ENCODE measurements at regions not wholly inside any gene's neighbourhood (a gene's known extent, or its start where the extent isn't known, plus 50 kb on each side); places are given as distances from the start of the nearest gene placed in this dataset.

DNA sequence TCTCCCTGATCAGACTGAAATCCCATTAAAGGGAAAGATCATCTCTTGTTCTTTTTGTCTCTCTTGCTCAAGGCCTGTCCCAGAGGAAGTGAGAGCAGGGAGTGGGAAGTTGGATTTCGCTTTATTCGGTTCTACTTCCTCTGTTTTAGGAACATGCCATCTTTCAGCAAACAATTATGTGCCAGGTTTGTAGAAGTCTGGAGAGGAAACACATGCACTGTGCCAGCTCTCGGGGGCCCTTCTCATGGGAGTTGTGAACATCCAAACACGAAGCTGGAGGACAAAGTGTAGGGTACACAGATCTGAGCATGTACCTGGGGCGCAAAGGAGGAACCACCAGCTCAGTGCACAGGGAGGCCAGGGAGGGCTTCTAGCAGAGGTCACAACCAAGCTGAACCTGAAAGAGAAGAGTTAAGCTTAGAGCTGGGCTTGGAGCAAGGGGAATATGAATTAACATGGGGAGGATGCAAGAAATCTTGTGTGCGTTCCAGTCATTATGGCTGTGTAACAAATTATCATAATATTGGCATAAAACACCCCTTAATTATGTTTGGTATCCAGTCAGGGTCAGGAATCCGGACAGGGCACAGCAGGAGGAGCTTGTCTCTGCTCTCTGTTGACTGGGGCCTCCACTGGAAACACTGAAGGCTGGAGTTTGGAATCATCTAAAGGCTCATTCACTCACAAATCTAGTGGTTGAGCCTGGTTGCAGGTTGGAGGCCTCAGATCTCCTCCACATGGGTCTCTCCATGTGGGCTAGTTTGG, 128.6 kb downstream of the ZFP36L2 start:
- TF ChIP-seq EZH2 (IDR thresholded peaks at IDR 0.05; ENCODE audit: low read length) = no peak
- TF ChIP-seq, protein P1, sequence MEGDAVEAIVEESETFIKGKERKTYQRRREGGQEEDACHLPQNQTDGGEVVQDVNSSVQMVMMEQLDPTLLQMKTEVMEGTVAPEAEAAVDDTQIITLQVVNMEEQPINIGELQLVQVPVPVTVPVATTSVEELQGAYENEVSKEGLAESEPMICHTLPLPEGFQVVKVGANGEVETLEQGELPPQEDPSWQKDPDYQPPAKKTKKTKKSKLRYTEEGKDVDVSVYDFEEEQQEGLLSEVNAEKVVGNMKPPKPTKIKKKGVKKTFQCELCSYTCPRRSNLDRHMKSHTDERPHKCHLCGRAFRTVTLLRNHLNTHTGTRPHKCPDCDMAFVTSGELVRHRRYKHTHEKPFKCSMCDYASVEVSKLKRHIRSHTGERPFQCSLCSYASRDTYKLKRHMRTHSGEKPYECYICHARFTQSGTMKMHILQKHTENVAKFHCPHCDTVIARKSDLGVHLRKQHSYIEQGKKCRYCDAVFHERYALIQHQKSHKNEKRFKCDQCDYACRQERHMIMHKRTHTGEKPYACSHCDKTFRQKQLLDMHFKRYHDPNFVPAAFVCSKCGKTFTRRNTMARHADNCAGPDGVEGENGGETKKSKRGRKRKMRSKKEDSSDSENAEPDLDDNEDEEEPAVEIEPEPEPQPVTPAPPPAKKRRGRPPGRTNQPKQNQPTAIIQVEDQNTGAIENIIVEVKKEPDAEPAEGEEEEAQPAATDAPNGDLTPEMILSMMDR (optimal IDR thresholded peaks at IDR 0.05 in 1 of 3, IDR thresholded peaks at IDR 0.05 in 1 of 3, conservative IDR thresholded peaks at IDR 0.05 in 1 of 3; ENCODE audit: extremely low read depth in 1 of 3, insufficient read depth in 2 of 3, low read length in 3 of 3) = no peak
- no peak for FAIRE-seq
- Histone ChIP-seq H3K9me3 (ENCODE audit: control insufficient read depth, low read depth, low read length) (no peaks in the 10 kb centered on the region), H3K4me1 (ENCODE audit: control insufficient read depth, extremely low read depth, insufficient read depth, low read length) (peaks cover 6% of the 10 kb centered on the region), H3K4me3 (ENCODE audit: control insufficient read depth in 2 of 3, extremely low read depth in 1 of 3, insufficient read depth in 2 of 3, low read depth in 1 of 3, low read length in 3 of 3) (no peak overlapping the region), H4K20me1 (ENCODE audit: control insufficient read depth, extremely low read depth, insufficient read depth, low read length) (no peaks in the 10 kb centered on the region), H2AFZ (ENCODE audit: control insufficient read depth, low read length) (no peak overlapping the region), H3K79me2 (ENCODE audit: control insufficient read depth, insufficient read depth, low read length) (no peaks in the 10 kb centered on the region), H3K9me1 (ENCODE audit: control insufficient read depth, extremely low read depth, insufficient read depth, low read length) (no peaks in the 10 kb centered on the region), H3K27me3 (ENCODE audit: control insufficient read depth, extremely low read depth, insufficient read depth, low read length) (no peaks in the 10 kb centered on the region), H3K4me2 (ENCODE audit: control insufficient read depth, extremely low read depth, insufficient read depth, low read depth, low read length) (no peak overlapping the region), H3K9ac (ENCODE audit: control insufficient read depth, extremely low read depth, insufficient read depth, low read length) (no peak overlapping the region), H3K36me3 (ENCODE audit: control insufficient read depth in 2 of 2, extremely low read depth in 1 of 2, insufficient read depth in 2 of 2, low read length in 2 of 2) (no peaks in the 10 kb centered on the region), H3K27ac (ENCODE audit: control insufficient read depth, insufficient read depth, low read length) (no peak overlapping the region)
- no peak for DNase-seq (ENCODE audit: low read depth, low spot score)
- dilution Hi-C loops (cut with MboI; ENCODE audit: extremely low pct_ligation_motif_present, low sequenced_read_pairs) = no loop called here

DNA sequence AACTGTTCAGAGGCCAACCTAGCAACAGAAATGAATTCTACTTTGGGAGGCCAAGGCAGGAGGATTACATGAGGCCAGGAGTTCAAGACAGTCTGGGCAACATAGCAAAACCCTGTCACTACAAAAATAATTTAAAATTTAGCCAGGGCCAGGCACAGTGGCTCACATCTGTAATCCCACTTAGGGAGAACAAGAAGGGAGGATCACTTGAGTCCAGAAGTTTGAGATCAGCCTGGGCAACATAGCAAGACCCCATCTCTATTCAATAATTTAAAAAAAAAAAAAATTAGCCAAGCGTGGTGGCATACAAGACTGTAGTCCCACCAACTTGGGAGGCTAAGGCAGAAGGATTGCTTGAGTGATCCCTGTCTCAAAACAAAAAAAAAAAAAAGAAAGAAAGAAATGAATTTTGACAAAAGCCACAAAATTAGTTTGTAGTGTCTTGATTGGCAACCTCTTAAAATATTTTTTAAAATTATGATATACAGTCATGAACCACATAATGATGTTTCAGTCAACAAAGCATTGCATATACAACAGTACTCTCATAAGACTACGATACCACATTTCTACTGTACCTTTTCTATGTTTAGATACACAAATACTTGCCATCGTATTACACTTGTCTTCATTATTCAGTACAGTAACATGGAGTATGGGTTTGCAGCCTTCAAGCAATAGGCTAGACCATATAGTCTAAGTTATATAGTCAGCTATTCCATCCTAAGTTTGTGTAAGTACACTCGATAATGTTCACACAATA, 130.7 kb downstream of the ZFP36L2 start:
- dilution Hi-C loops (cut with MboI; ENCODE audit: extremely low pct_ligation_motif_present, low sequenced_read_pairs) = no loop called here
- FAIRE-seq = no peak
- no peak overlapping the region for H3K27ac ChIP-seq (ENCODE audit: control insufficient read depth, insufficient read depth, low read length)

More for the DNA sequence above, 130.7 kb downstream of the ZFP36L2 start:
- Histone ChIP-seq H4K20me1 (ENCODE audit: control insufficient read depth, extremely low read depth, insufficient read depth, low read length) (no peaks in the 10 kb centered on the region), H3K79me2 (ENCODE audit: control insufficient read depth, insufficient read depth, low read length) (no peaks in the 10 kb centered on the region), H3K27me3 (ENCODE audit: control insufficient read depth, extremely low read depth, insufficient read depth, low read length) (no peaks in the 10 kb centered on the region), H3K4me1 (ENCODE audit: control insufficient read depth, extremely low read depth, insufficient read depth, low read length) (no peaks in the 10 kb centered on the region), H3K9me3 (ENCODE audit: control insufficient read depth, low read depth, low read length) (peaks cover 2% of the 10 kb centered on the region), H3K9me1 (ENCODE audit: control insufficient read depth, extremely low read depth, insufficient read depth, low read length) (no peaks in the 10 kb centered on the region), H2AFZ (ENCODE audit: control insufficient read depth, low read length) (no peak overlapping the region), H3K4me3 (ENCODE audit: control insufficient read depth in 2 of 3, extremely low read depth in 1 of 3, insufficient read depth in 2 of 3, low read depth in 1 of 3, low read length in 3 of 3) (no peak overlapping the region), H3K4me2 (ENCODE audit: control insufficient read depth, extremely low read depth, insufficient read depth, low read depth, low read length) (no peak overlapping the region), H3K36me3 (ENCODE audit: control insufficient read depth in 2 of 2, extremely low read depth in 1 of 2, insufficient read depth in 2 of 2, low read length in 2 of 2) (no peaks in the 10 kb centered on the region), H3K9ac (ENCODE audit: control insufficient read depth, extremely low read depth, insufficient read depth, low read length) (no peak overlapping the region)
- no peak for DNase-seq (ENCODE audit: low read depth, low spot score)
- no peak for TF ChIP-seq EZH2 (IDR thresholded peaks at IDR 0.05; ENCODE audit: low read length)
- TF ChIP-seq, protein P1 (optimal IDR thresholded peaks at IDR 0.05 in 1 of 3, IDR thresholded peaks at IDR 0.05 in 1 of 3, conservative IDR thresholded peaks at IDR 0.05 in 1 of 3; ENCODE audit: extremely low read depth in 1 of 3, insufficient read depth in 2 of 3, low read length in 3 of 3) = no peak

Measured in keratinocyte (primary cell).